Neural progenitor cell (in vitro differentiated cells): ENCODE measurements at regions not wholly inside any gene's neighbourhood (a gene's known extent, or its start where the extent isn't known, plus 50 kb on each side); places are given as distances from the start of the nearest gene placed in this dataset.
A peak's percentile ranks its signal among the peaks of the same experiment; 100 is the strongest.

Experiments
- DNase-seq: peaks from one replicate; pipeline ENCODE4 v3.0.0-alpha.2; 2016; ENCODE audit warnings: low spot score
- H2AFZ ChIP-seq: fragments of 200-600 bp; sonication (generic); replicated peaks from 2 replicates; pipeline ENCODE4 v1.6.1; 2016; ENCODE audit warnings: antibody characterized with exemption
- H3F3A ChIP-seq: fragments of 200-600 bp; sonication (generic); 2 replicates; pipeline ENCODE4 v1.6.1; 2016; ENCODE audit warnings: antibody characterized with exemption, low read depth
- H3K27ac ChIP-seq: fragments of 200-600 bp; sonication (generic); 2 replicates; pipeline ENCODE4 v1.5.1; 2016; ENCODE audit warnings: mild to moderate bottlenecking
- H3K27me3 ChIP-seq: fragments of 200-600 bp; sonication (generic); 2 replicates; pipeline ENCODE4 v1.6.1; 2016; ENCODE audit warnings: mild to moderate bottlenecking, moderate library complexity
- H3K36me3 ChIP-seq: fragments of 200-600 bp; sonication (generic); 2 replicates; pipeline ENCODE4 v1.5.1; 2016
- H3K4me1 ChIP-seq: fragments of 200-600 bp; sonication (generic); 2 replicates; pipeline ENCODE4 v1.6.1; 2016; ENCODE audit warnings: mixed run types
- H3K4me2 ChIP-seq: fragments of 200-600 bp; sonication (generic); 2 replicates; pipeline ENCODE4 v1.6.1; 2016
- H3K4me3 ChIP-seq: fragments of 200-600 bp; sonication (generic); 2 replicates; pipeline ENCODE4 v1.5.1; 2016
- H3K79me2 ChIP-seq: fragments of 200-600 bp; sonication (generic); 2 replicates; pipeline ENCODE4 v1.6.1; 2016; ENCODE audit warnings: low read depth
- H3K9ac ChIP-seq: fragments of 200-600 bp; sonication (generic); 2 replicates; pipeline ENCODE4 v1.6.1; 2016
- H3K9me3 ChIP-seq: fragments of 200-600 bp; sonication (generic); 2 replicates; pipeline ENCODE4 v1.5.1; 2016; ENCODE audit warnings: low read depth
- H4K20me1 ChIP-seq: fragments of 200-600 bp; sonication (generic); 2 replicates; pipeline ENCODE4 v1.6.1; 2016; ENCODE audit warnings: low read depth
- H3K27ac Mint-ChIP-seq: 3 replicates; pipeline ENCODE4 v1.8.0; 2021; ENCODE audit warnings: mixed read lengths
- H3K27me3 Mint-ChIP-seq: 2 replicates; pipeline ENCODE4 v1.8.0; 2022; ENCODE audit warnings: low read depth, mild to moderate bottlenecking, inconsistent platforms, moderate library complexity, mixed read lengths; ENCODE audit not compliant: insufficient read depth
- H3K36me3 Mint-ChIP-seq: 3 replicates; pipeline ENCODE4 v1.8.0; 2021; ENCODE audit warnings: mixed read lengths
- H3K4me1 Mint-ChIP-seq: 3 replicates; pipeline ENCODE4 v1.8.0; 2021; ENCODE audit warnings: mixed read lengths
- H3K4me3 Mint-ChIP-seq: 3 replicates; pipeline ENCODE4 v1.8.0; 2021; ENCODE audit warnings: mild to moderate bottlenecking, moderate library complexity, mixed read lengths
- H3K9me3 Mint-ChIP-seq: 3 replicates; pipeline ENCODE4 v1.8.0; 2020; ENCODE audit warnings: mixed read lengths
- CTCF ChIP-seq: fragments of 200-600 bp; sonication (generic); IDR thresholded peaks from 2 replicates; pipeline ENCODE4 v1.5.1; 2017; ENCODE audit warnings: antibody characterized with exemption, mild to moderate bottlenecking
- EZH2 ChIP-seq: fragments of 200-600 bp; sonication (generic); IDR thresholded peaks from 2 replicates; pipeline ENCODE4 v1.6.1; 2017; ENCODE audit warnings: antibody characterized with exemption, mild to moderate bottlenecking, moderate library complexity
- EZH2phosphoT487 ChIP-seq: fragments of 200-600 bp; sonication (generic); IDR thresholded peaks from 2 replicates; pipeline ENCODE4 v1.6.1; 2017; ENCODE audit warnings: antibody characterized with exemption

- H3K9me3 Mint-ChIP-seq = no peaks in the 10 kb centered on the region
- Histone ChIP-seq H3K4me1 (no peaks in the 10 kb centered on the region), H3K36me3 (no peaks in the 10 kb centered on the region), H3K4me3 (no peak overlapping the region), H3K4me2 (no peak overlapping the region), H3K27me3 (no peaks in the 10 kb centered on the region), H2AFZ (no peak overlapping the region), H3K79me2 (no peaks in the 10 kb centered on the region), H3K27ac (no peak overlapping the region), H3F3A (no peaks in the 10 kb centered on the region), H3K9me3 (no peaks in the 10 kb centered on the region), H4K20me1 (no peaks in the 10 kb centered on the region), H3K9ac (no peak overlapping the region)
- no peak overlapping the region for H3K4me3 Mint-ChIP-seq
- H3K27ac Mint-ChIP-seq = no peak overlapping the region
- no peaks in the 10 kb centered on the region for H3K36me3 Mint-ChIP-seq
- peaks cover 2% of the 10 kb centered on the region for H3K27me3 Mint-ChIP-seq
- DNase-seq = no peak
- no peaks in the 10 kb centered on the region for H3K4me1 Mint-ChIP-seq
- TF ChIP-seq CTCF = no peak
- TF ChIP-seq EZH2 = no peak
- TF ChIP-seq EZH2phosphoT487 = no peak
Observed at GRCh38 chr9:1857808-1858207, 157.3 kb upstream of the SMARCA2 start.

GRCh38 chr9:1869843-1870242 lies 145.3 kb upstream of the SMARCA2 start:
- no peaks in the 10 kb centered on the region for H4K20me1 ChIP-seq

GRCh38 chr9:1870915-1871314 lies 144.2 kb upstream of the SMARCA2 start:
- H3K27me3 ChIP-seq = no peaks in the 10 kb centered on the region
- H3K4me1 ChIP-seq = no peaks in the 10 kb centered on the region
- DNase-seq = no peak
- H3K4me2 ChIP-seq = no peak overlapping the region
- H3K36me3 ChIP-seq = no peaks in the 10 kb centered on the region
- no peak overlapping the region for H3K9ac ChIP-seq
- Mint-ChIP-seq H3K4me3 (no peak overlapping the region), H3K27me3 (peaks cover 3% of the 10 kb centered on the region), H3K36me3 (no peaks in the 10 kb centered on the region), H3K4me1 (peaks cover 12% of the 10 kb centered on the region), H3K27ac (no peak overlapping the region), H3K9me3 (no peaks in the 10 kb centered on the region)
- H4K20me1 ChIP-seq = no peaks in the 10 kb centered on the region
- no peaks in the 10 kb centered on the region for H3K79me2 ChIP-seq
- H2AFZ ChIP-seq = no peak overlapping the region
- H3K4me3 ChIP-seq = no peak overlapping the region
- TF ChIP-seq EZH2 = no peak
- no peak for TF ChIP-seq EZH2phosphoT487
- no peak for TF ChIP-seq CTCF
- H3K27ac ChIP-seq = no peak overlapping the region
- H3K9me3 ChIP-seq = no peaks in the 10 kb centered on the region
- no peaks in the 10 kb centered on the region for H3F3A ChIP-seq

More at GRCh38 chr9:1869843-1870242, 145.3 kb upstream of the SMARCA2 start:
- Histone ChIP-seq H3K79me2 (no peaks in the 10 kb centered on the region), H3K9ac (no peak overlapping the region), H3K4me3 (no peak overlapping the region), H3K27me3 (no peaks in the 10 kb centered on the region), H3K4me1 (no peaks in the 10 kb centered on the region), H3K27ac (no peak overlapping the region), H3K36me3 (no peaks in the 10 kb centered on the region), H3K9me3 (no peaks in the 10 kb centered on the region), H3K4me2 (no peak overlapping the region), H2AFZ (no peak overlapping the region), H3F3A (no peaks in the 10 kb centered on the region)
- peaks cover under 1% of the 10 kb centered on the region for H3K9me3 Mint-ChIP-seq
- peak; percentile 64 for DNase-seq
- peaks cover 12% of the 10 kb centered on the region for H3K4me1 Mint-ChIP-seq
- no peak overlapping the region for H3K4me3 Mint-ChIP-seq
- TF ChIP-seq EZH2 (no peak), EZH2phosphoT487 (no peak), CTCF (peak; percentile 78)
- H3K36me3 Mint-ChIP-seq = no peaks in the 10 kb centered on the region
- no peak overlapping the region for H3K27ac Mint-ChIP-seq
- peaks cover 3% of the 10 kb centered on the region for H3K27me3 Mint-ChIP-seq
